HG02571 (cell line): ENCODE measurements at regions not wholly inside any gene's neighbourhood (a gene's known extent, or its start where the extent isn't known, plus 50 kb on each side); places are given as distances from the start of the nearest gene placed in this dataset.

Experiments
- ATAC-seq: cut with Tn5 transposase; IDR thresholded peaks from one replicate; pipeline ENCODE4 v1.9.1; 2021; ENCODE audit warnings: mild to moderate bottlenecking, moderate library complexity; ENCODE audit not compliant: unreplicated experiment

DNA sequence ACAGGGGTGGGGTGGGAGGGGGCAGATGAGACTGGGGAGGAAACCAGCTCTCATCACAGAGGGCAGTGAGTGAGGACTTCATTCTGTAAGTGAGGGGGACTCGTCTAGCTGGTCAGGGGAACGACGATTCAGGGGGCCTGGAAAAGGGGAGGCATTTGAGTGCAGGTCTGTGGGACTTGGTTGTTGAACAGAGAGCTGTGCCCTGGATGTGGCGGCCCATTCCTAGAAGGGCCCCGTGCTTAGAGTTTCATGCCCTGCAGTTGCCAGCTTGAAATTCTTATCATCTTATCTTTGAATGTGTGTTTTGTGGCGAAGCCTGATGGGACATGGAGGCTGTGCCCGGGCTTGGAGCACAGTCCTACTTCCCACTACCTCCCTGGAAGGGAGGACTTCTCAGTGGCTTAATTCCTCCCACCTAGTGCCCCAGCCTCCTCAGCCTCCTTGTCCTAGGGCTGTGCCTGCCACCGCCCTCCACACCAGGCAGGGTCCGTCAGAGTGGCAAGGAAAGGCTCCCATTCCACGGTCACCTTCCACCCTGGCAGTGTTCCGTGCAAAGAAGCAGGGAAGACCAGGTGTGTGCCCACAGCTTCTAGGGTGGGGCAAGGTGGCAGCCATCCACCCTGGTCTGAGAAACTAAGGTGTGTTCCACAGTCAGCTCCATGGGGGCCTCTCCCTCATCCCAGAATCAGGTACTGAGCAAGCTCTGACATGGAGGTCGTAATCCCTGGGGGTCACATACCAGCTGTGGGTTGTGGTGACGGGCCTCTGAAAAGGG is 59.7 kb upstream of the LMO1 start:
- ATAC-seq, result no peak

- ATAC-seq, result no peak
These were observed 58.2 kb upstream of the LMO1 start for GRCh38 chr11:8321876-8322275.

- no peak for ATAC-seq
These were observed 56.4 kb upstream of the LMO1 start for GRCh38 chr11:8320076-8320475.

- no peak for ATAC-seq
These were observed 54.9 kb upstream of the LMO1 start for GRCh38 chr11:8318536-8318935.

GRCh38 chr11:8317159-8317558 is 53.5 kb upstream of the LMO1 start:
- ATAC-seq, result no peak

GRCh38 chr11:8315954-8316353 is 52.3 kb upstream of the LMO1 start:
- ATAC-seq, result no peak

DNA sequence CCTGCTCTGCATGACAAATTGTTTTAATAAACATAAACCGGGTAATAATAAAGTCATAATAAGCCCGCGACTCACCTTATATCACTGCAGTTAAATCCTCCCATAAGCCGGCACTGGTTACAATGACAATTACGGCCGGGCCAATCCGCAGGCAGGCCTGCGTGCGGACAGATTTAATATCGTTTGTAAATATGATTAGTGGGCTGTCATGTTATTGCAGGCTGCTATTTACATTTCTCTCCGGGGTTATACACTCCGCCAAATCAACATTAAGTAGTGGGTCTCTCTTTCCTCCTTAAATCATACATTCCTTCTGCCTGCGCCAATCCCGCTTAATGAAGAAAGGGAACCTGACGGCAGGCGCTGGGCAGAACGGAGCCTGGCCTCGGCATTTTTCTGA is 51.8 kb upstream of the LMO1 start:
- no peak for ATAC-seq

GRCh38 chr11:8314916-8315315 is 51.2 kb upstream of the LMO1 start:
- ATAC-seq, result no peak

DNA sequence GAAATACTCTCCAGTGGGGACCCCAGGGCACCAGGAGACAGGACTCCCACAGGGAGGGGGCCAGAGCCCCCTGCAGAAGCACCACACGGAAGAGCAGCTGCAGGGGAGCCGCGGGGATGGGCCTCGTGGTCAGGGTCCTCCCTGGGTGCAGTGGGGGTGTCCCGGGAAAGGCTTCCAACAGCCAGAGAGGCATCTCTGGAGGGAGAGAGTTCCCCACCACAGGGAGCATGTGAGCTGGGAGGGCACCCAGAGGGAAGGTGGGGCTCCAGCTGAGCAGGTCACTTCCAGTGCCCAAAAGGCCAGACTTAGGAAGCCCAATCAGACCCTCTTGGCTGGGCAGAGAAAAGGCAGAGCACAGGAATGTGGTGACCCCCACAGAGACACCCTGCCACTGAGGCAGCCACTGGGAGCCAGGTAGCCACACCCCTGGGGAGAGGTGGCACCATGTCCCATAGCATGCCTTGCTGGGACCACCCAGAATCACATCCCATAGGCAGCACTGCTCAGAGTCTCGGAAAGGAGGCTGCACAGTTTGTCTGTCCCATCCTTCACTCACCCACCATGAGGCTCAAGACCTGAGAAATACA is 49.9 kb upstream of the LMO1 start:
- no peak for ATAC-seq
